Dermis microvascular lymphatic vessel endothelial cell (primary cell): ENCODE measurements at regions not wholly inside any gene's neighbourhood (a gene's known extent, or its start where the extent isn't known, plus 50 kb on each side); places are given as distances from the start of the nearest gene placed in this dataset.
"Not testable (repeated sequence)": the region's sequence is repeated elsewhere in the genome, so short reads cannot be mapped to it uniquely, and the experiment has no call there.

Experiments
- DNase-seq, 2 donors: peaks; one replicate each; pipeline versions ENCODE4 v3.0.0 to v3.0.0-alpha.2; 2010; ENCODE audit warnings: low read depth in 2 of 2

DNA sequence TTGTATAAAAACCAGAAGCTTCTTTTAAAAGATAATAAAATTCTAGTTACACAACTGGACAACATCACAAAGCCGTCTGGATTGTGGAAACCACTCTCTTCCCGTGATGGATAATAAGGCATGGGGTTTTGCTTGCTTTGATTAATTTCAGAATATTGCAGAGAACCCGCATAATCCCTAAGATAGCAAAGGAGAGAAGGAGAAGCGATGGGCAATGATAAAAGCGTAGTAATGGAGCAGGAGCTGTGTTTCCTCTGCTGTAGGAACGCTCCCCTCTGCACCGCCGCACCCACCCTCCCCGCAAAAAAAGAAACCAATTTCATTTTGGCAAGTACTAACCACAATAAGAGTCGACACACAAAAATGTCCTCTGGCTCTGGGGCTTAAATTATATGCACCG lies 340.9 kb upstream of the PSMD7 start:
- no peak for DNase-seq

DNA sequence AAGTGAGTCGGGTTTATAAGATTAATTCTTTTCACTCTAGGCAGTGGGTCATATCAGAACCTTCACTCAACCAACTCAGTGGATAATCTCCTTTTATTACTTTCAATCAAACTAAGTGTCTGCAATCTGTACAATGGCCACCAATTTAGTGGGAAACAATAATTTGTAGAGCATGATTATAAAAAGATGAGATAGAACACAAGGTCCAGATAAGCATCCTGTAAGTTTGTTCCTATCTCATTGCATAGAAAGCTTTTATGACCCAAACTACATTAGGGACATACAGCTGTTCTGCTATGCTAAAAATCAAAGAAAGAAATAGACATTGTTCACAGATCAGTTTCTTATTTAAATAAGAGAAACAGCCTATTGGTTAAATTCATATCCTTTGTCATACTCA lies 341.4 kb upstream of the PSMD7 start:
- no peak for DNase-seq

DNA sequence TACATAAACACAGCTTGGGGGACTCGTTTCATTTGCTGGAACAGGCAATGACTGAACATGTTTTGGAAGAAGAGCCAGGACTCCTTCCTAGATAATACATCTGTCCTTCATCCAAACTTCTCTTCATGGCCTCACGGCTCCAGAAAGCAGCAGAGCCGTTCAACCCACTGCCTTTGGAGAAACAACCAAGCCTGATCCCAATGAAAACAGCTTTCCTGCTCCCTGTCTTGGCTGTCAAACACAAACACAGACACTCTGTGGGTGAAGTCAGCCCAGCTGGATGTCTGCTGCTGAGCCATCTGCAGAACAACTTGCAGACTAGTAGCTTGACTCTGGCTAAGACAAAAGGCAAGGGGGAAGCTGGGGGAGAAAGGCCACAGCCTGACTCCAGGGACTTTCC lies 345.1 kb upstream of the PSMD7 start:
- no peak for DNase-seq

DNA sequence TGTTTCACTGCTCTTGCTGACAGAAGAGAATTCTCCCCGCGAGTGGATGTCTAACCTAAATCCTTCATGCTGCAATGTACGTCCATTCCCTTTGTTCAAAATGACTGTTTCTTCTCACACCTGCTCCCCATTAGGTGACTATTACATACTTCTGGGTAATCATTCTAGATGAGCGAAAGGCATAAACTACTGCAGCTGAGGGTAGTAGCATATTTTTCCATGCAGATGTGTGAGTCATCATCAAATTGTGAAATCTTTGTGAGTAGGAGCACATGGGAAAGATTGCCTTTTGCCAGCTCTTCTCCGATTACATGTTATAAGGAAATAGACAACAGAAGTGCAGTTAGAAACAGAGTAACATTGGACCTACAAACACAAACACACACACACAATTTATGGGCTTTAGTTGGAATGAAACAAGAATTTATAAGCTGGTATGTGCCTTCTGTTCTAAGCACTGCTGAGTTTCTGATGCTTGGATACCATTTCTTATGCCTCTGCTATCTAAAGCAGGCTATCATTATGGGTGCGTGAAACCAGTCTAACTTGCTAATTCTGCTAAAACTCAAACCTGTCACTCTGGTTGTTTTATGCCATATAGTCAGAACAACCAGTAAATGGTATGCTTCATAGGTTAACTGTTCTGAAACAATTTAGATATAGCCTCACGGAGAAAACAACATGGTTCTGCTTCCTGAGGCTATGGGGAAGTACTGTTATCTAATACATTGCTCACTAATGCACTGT lies 346.9 kb upstream of the PSMD7 start:
- DNase-seq = no peak

DNA sequence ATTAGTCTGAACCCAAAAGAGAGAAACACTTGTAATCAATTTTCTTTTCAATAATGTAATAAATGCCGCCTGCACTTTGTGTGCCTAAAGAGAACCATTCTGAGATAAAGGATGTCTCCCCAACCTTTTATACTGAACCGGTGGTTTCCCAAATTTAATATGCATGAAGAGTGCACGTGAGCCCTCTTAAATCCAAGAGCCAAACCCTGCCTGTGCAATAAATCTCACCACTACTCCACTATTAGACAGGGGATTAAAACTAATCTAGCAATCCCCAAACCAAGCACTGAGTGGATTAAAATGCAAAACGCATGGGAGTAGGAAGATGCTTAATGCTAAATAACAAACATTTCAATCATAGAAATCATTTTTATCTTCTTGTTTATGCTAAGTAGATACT lies 351.0 kb upstream of the PSMD7 start:
- DNase-seq = no peak

DNA sequence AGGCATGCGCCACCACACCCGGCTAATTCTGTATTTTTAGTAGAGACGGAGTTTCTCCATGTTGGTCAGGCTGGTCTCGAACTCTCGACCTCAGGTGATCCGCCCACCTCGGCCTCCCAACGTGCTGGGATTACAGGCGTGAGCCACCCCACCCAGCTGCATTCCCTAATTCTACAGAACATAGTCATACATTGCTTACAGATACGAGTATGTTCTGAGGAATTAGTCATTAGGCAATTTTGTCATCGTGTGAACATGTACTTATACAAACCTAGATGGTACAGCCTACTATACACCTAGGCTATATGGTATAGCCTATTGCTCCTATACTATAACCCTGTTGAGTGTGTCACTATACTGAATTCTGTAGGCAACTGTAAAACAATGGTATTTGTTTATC lies 353.4 kb upstream of the PSMD7 start:
- DNase-seq = not testable (repeated sequence)

DNA sequence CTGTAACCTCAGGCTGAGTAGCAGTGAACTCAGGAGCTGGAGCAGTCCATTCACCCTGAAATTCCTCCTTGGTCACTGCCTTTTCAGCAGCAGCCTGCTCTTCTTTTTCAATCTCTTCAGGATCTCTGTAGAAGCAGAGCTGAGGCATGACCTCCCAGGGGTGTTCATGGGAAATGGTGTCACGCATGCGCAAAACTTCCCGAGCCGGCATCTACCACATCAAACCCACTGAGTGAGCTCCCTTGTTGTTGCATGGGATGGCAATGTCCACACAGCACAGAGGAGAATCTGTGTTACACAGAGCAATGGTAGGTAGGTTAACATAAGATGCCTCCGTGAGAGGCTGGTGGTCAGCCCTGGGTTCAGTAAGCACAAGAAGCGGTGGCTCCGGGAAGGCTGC lies 355.8 kb upstream of the PSMD7 start:
- DNase-seq = not testable (repeated sequence)

DNA sequence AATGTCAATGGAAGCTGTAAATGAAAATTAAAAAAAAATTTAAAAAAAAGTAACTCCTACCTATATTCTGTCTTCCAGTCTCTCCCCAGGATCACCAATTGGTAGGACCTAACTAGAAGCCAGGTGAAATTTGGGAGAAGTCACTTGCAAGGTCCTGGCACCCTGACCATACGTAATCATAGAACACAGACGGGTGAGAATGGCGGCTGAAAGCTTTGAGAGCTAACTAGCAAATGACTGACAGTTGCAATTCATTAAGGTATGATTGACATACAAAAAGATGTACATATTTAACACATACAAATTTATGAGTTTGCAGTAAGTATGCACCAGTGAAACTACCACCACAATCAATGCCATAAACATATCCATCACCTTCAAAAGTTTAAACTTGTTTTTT lies 372.7 kb upstream of the PSMD7 start:
- no peak for DNase-seq

DNA sequence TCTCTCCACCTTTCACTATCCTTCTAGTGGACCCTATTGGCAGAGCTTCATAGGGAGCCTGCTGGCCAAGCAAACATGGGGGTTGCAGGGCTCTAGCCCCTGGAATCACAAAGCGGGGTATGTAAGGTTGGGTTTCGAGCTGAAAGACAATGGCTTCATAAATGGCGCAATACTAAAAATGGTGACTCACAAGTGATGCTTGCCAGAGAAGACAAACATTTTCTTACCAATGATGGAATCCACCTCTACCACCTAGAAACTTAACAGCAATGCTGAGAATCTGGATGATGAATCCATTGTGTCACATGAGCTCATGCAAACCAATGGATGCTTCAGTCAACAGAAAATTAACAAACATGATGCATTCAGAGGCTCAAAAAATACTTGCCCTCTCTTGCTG lies 375.3 kb upstream of the PSMD7 start:
- DNase-seq = no peak

DNA sequence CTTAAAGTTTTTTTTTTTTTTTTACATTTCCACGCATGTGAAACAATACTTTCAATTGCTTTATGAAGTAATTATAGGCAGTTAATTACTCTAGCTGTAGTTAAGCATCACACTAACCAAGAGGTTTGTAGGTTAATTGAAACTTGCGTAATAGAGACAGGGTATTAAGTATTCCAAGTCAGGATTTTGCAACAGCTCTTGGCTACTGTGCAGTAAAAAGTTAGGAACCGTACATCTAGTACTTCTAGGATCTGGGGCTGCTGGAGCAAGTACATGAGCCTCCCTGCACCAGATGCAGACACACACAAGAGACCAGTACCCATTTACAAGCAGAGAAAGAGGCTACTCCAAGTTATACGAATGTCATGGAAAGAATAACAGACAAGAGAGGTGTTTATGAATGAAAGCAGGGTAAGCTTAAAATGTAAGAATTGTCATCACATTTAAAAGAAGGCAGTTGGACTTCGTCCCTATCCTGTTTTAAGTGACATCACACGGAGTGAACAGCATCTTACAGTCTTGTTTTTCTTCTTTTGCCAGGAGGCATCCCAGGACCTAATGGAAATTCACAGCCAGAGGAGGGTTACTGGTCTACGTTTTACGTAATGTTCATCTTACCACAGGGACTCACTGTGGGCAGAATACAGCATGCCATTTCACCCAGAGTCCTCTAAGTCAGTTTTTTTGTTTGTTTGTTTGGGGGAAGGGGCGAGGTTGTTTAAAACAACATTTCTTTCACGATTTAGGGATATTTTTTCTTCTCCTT lies 379.6 kb upstream of the PSMD7 start:
- DNase-seq = no peak

DNA sequence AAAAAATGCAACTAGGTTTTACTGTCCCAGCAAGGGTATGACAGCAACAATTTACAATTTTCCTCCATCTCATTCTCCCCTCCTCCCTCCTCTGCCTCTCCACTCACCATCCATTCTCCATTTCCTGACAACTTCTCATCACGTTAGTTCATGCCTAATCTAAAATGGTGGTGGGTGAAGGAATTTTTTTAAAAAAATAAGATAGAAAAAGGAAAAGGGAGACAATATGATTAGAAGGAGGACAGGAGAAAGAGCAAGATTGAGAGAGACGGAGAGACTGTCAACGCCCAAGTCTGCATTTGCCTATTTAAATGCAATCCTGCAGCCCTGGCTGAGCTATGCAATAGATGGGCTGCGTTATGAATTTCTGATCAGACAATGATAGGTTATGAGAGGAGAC lies 380.7 kb upstream of the PSMD7 start:
- no peak for DNase-seq

DNA sequence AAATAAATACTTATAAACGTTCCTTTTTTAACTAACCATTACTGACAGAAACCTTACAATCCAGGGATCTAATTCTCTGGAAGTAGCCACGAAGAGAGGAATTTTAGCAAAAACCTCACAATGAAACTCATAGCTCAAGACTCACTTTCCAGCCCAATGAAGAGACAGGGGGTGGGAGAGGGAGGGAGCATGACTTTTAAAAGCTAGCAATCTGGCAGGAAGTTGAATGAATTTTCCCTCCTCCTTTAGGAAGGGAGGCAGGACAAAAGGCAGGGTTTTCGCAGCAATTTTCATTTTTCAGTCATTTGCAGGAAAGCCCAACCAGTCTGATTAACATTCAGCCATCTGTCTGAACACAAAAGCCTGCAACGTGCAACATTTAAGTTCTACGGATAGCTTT lies 381.5 kb upstream of the PSMD7 start:
- DNase-seq = no peak

DNA sequence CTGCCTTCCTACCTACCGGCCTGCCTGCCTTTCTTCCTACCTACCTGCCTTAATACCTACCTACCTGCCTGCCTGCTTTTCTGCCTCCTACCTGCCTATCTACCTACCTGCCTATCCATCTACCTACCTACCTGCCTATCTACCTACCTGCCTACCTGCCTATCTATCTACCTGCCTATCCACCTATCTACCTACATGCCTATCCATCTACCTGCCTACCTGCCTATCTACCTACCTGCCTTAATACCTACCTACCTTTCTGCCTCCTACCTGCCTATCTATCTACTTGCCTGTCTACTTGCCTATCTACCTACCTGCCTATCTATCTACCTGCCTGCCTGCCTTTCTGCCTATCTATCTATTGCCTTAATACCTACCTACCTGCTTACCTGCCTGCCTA lies 383.8 kb upstream of the PSMD7 start:
- DNase-seq = no peak

DNA sequence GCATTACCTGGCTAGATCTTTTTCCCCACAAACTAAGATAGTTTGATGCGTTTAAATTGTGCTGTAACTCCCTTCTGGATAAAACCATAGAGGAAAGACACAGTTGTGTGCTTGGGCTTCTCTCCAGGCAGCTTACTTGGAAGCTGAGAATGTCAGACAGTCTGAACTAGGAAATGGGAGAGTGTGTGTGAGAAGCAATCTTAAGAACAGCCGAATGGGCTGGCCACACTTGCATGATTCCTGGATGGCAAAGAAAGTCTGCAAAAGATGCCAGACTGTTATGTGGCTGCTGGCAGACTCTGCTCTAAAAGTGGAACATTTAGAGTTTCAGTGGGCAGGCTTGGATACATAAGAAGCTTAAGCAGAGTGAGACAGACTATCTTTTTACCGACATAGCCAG lies 384.3 kb upstream of the PSMD7 start:
- DNase-seq = no peak

DNA sequence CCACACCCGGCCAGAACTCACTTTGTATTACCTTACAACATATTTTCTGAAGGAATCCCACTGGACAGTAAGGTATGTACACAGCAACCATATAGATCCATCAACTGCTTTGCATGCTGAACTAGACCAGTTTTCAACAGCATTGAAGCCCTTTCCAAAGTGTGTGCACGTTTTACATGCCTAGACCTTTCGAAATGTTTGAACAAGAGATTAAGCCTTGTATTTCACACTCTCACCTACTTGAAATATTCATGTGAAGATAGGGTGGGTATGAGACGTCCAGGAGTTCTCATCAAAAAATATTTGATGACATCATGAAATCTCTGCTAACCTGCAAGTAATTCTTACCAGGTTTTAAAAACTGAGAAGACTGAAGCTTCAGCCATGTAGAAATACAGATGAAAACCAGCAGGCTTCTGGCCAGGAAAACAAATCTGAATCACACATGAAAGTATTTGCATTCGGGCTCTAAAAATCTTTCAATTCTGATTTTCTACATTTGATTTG lies 387.0 kb upstream of the PSMD7 start:
- no peak for DNase-seq

DNA sequence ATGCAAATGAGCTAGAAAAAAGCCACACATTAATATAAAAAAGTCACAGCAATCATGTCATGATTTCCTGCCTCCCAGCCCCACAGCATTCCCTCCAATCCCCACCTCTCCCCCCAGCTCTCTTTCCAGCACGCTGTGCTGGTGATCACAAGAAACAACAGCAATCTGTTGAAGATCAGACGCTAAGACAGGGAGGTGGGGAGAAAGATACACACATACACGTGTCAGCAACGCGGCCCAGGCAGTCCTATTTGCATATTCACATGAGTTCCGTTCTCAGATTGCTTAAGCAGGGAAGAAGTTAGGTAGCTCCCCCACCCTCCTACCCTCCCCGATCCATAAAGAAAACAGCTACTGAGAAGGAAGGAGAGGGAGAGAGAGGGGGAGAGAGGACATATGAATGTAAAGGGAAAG lies 405.5 kb upstream of the PSMD7 start:
- no peak for DNase-seq

DNA sequence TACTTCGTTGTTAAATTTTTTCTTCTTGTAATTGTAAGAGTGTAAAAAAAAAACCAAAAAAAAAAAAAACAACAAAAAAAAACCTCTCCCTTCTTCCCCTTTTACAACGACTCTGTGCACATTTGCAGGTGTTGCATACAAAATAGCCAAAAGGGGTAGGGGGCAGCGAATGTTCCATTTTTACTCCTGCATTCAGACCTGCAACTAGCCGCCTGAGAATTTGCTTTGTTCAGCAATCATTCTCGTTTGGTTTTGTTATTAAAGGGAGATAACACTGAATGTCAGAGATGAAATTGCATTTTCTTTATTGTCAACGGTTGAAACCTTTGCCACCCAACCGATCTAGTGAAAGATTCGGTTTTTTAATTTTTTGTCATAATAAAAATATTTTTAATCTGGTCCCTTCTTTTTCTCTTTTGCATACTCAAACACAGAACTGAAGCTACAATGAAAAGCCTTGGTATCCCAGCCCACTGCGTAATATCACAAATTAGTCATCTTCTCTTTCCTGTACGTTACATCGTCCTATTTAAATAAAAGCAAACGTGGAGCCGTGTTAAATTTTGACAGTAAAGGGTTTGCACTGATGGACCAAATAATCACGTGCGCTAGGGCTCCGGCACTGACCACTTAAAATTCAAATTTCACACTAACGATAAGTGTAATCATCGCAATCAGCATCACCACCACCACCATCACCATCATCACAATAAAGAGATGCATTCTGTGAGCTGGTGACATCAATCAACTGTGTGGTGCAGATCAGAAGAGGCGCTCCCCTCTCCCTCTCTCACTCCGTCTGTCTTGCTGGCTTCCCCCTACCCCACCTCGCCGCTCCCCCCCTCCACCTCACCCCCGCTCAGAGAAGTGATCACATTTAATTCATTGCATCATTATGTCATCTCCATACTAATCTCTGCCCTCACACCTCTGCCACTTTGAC lies 406.2 kb upstream of the PSMD7 start:
- no peak for DNase-seq

DNA sequence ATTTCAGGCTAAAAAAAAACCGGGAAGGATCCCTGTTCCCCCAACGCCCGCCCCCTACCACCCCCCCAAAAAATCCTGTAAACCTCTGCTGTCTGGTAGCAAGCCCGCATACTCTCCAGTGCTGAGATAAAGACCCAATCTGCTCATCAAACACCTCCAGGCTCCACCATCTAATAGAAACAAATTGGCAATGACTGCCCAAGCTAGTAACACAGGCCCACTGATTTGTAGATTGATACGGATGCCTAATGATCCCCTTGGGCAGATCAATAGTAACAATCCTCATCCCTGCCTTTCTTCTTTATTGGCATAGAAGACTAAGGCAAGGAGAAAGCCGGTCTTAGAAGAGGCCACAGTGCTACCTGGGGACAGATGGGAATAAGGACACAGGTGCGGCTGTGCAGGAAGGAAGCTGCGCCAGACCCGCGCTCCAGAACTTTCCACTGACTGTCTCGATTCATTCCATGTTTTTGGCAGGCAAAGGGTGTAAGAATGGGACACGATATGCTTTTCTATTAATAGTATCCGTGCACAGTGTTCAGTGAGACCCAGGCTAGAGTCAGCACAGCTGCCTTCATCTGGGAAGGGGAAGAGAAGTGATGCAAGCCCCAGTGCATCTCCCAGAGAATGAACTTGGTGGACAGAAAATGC lies 407.6 kb upstream of the PSMD7 start:
- DNase-seq = no peak

DNA sequence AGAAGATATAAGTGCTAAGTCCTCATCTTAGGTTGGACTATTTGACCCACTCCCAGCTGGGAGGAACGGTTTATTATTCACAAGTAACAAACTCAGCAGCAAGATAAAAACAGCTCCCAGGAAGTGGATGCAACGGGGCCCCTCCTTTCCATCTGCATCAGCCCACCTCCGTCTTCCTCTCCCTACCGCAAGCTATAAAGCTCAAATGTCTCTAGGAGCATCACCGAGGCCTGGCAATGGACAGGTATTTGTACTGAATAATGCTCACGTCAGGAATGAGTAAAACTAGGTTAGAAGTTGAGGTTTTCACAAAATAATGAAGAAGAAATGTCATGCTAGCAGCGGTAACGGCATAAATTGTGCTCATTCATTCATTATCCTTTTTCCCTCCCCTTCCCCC lies 408.7 kb upstream of the PSMD7 start:
- DNase-seq = no peak

DNA sequence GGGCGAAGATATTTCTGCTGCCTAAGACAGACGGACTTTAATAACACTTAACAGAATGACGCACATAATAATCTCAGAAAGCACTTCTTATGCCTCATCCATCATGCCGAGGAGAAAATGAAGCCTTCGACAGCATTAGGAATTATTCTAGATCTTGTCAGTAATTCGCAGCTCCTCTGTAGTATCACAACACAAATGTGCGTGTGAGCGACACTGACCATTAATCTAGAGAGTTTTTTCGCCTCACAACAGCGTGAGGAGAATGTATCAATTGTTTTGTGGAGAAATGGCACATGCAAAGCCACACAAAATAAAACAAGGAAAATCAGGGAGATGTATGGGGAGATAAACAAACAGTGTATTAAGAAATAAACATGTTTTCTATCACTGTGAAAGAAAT lies 410.2 kb upstream of the PSMD7 start:
- no peak for DNase-seq

DNA sequence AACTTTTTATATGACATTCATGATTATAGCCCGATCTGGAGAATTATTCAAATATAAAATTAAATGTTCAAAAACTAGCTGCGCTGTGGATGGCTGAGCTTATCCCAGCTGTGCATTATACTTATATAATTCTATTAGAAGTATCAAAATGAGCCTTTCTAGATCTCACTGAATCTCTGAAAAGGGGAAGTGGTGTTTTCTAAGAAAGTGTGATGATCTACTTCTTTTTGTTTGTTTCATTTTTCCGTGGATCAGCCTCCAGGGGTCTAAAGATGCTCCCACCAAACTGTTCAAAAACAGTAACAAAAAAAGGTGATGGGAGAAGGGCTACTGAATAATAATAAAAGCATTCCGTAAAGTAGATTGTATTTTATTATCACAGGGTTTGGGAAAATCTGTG lies 411.3 kb upstream of the PSMD7 start:
- DNase-seq = no peak

DNA sequence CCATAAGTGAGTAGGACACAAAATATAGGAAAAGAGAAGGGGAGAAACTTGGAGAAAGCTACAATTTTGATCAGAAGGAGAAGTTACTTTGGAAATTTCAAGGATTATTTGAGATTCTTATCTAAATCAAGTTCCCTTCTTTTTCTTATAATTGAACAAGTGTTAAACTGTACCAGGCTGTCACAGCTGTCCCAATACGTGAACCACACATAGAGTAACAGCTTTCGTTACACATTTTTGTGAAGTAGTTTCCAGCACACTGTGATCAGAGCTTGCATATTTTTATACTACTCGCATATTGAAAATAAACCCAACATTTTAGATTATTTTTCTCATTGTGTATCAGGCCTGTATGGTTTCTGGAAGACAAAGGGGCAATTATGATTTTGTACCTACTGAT lies 412.8 kb upstream of the PSMD7 start:
- DNase-seq = no peak
